Progenitor cell of endocrine pancreas (in vitro differentiated cells): ENCODE measurements at regions not wholly inside any gene's neighbourhood (a gene's known extent, or its start where the extent isn't known, plus 50 kb on each side); places are given as distances from the start of the nearest gene placed in this dataset.
"Not testable (repeated sequence)": the region's sequence is repeated elsewhere in the genome, so short reads cannot be mapped to it uniquely, and the experiment has no call there.

Experiments
- DNase-seq: peaks from one replicate; pipeline ENCODE4 v3.0.0; 2021; ENCODE audit warnings: low spot score; ENCODE audit not compliant: unreplicated experiment
- H3K27ac Mint-ChIP-seq: 2 replicates; pipeline ENCODE4 v1.8.0; 2021; ENCODE audit warnings: mild to moderate bottlenecking, moderate library complexity, mixed read lengths
- H3K27me3 Mint-ChIP-seq: 2 replicates; pipeline ENCODE4 v1.8.0; 2021; ENCODE audit warnings: mixed read lengths
- H3K36me3 Mint-ChIP-seq: 2 replicates; pipeline ENCODE4 v1.8.0; 2022; ENCODE audit warnings: mixed read lengths; ENCODE audit not compliant: insufficient read depth
- H3K4me1 Mint-ChIP-seq: 2 replicates; pipeline ENCODE4 v1.8.0; 2021; ENCODE audit warnings: low read depth, mixed read lengths
- H3K4me3 Mint-ChIP-seq: 2 replicates; pipeline ENCODE4 v1.8.0; 2021; ENCODE audit warnings: low read depth, mild to moderate bottlenecking, moderate library complexity, mixed read lengths
- H3K9me3 Mint-ChIP-seq: 2 replicates; pipeline ENCODE4 v1.8.0; 2021; ENCODE audit warnings: low read depth, mixed read lengths
- TF ChIP-seq, protein P1 (sequence below): fragments of 200-600 bp; sonication (generic); IDR thresholded peaks from one replicate; pipeline ENCODE4 v1.5.0; 2021; ENCODE audit warnings: antibody characterized with exemption, mild to moderate bottlenecking; ENCODE audit not compliant: unreplicated experiment

- H3K4me1 Mint-ChIP-seq: peaks cover 6% of the 10 kb centered on the region
- TF ChIP-seq, protein P1, sequence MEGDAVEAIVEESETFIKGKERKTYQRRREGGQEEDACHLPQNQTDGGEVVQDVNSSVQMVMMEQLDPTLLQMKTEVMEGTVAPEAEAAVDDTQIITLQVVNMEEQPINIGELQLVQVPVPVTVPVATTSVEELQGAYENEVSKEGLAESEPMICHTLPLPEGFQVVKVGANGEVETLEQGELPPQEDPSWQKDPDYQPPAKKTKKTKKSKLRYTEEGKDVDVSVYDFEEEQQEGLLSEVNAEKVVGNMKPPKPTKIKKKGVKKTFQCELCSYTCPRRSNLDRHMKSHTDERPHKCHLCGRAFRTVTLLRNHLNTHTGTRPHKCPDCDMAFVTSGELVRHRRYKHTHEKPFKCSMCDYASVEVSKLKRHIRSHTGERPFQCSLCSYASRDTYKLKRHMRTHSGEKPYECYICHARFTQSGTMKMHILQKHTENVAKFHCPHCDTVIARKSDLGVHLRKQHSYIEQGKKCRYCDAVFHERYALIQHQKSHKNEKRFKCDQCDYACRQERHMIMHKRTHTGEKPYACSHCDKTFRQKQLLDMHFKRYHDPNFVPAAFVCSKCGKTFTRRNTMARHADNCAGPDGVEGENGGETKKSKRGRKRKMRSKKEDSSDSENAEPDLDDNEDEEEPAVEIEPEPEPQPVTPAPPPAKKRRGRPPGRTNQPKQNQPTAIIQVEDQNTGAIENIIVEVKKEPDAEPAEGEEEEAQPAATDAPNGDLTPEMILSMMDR: no peak
- no peaks in the 10 kb centered on the region for H3K36me3 Mint-ChIP-seq
- no peak for DNase-seq
- H3K4me3 Mint-ChIP-seq: no peak overlapping the region
- H3K9me3 Mint-ChIP-seq: no peaks in the 10 kb centered on the region
- no peak overlapping the region for H3K27ac Mint-ChIP-seq
- no peaks in the 10 kb centered on the region for H3K27me3 Mint-ChIP-seq
Measured at GRCh38 chr5:40227366-40227765, 452.3 kb upstream of the PTGER4 start.

- TF ChIP-seq, protein P1: no peak
- H3K27me3 Mint-ChIP-seq: no peaks in the 10 kb centered on the region
- H3K27ac Mint-ChIP-seq: no peak overlapping the region
- H3K9me3 Mint-ChIP-seq: no peaks in the 10 kb centered on the region
- H3K4me3 Mint-ChIP-seq: no peak overlapping the region
- no peak for DNase-seq
- peaks cover 6% of the 10 kb centered on the region for H3K4me1 Mint-ChIP-seq
- no peaks in the 10 kb centered on the region for H3K36me3 Mint-ChIP-seq
Measured at GRCh38 chr5:40226906-40227305, 452.8 kb upstream of the PTGER4 start.

DNA sequence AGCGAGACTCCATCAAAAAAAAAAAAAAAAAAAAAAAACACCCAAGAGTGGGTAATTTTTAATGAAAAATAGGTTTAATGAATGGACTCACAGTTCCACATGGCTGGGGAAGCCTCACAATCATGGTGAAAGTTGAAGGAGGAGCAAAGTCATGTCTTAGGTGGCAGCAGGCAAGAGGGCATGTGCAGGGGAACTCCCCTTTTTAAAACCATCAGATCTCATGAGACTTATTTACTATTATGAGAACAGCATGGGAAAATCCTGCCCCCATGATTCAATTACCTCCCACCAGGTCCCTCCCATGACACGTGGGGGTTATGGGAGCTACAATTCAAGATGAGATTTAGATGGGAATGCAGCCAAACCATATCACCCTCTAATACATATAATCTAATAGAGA, 454.6 kb upstream of the PTGER4 start:
- H3K9me3 Mint-ChIP-seq, DNase-seq, H3K27ac Mint-ChIP-seq, H3K36me3 Mint-ChIP-seq, H3K4me1 Mint-ChIP-seq, H3K27me3 Mint-ChIP-seq, H3K4me3 Mint-ChIP-seq: not testable (repeated sequence)

DNA sequence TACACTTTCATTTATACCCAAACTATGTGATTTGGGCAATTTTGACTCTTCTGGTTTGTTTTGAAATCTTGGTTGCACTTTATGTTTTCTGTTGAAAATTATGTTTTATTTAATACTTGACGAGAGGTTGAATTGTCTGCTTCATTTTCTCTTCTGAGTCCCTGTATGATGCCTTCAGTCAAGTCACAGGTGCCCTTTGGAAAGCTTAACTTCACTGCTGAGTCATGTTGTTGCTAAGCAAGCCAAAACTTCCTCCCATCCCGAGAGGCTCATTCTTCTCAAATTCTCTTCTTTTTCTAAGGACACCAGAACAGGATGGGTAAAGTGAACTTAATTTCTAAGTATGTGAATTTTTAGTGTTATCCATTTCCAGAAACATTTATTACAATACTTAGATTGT, 455.3 kb upstream of the PTGER4 start:
- no peaks in the 10 kb centered on the region for H3K36me3 Mint-ChIP-seq
- DNase-seq: no peak
- TF ChIP-seq, protein P1: no peak
- H3K9me3 Mint-ChIP-seq: no peaks in the 10 kb centered on the region
- H3K27ac Mint-ChIP-seq: no peak overlapping the region
- no peak overlapping the region for H3K4me3 Mint-ChIP-seq
- H3K4me1 Mint-ChIP-seq: peaks cover 4% of the 10 kb centered on the region
- no peaks in the 10 kb centered on the region for H3K27me3 Mint-ChIP-seq

DNA sequence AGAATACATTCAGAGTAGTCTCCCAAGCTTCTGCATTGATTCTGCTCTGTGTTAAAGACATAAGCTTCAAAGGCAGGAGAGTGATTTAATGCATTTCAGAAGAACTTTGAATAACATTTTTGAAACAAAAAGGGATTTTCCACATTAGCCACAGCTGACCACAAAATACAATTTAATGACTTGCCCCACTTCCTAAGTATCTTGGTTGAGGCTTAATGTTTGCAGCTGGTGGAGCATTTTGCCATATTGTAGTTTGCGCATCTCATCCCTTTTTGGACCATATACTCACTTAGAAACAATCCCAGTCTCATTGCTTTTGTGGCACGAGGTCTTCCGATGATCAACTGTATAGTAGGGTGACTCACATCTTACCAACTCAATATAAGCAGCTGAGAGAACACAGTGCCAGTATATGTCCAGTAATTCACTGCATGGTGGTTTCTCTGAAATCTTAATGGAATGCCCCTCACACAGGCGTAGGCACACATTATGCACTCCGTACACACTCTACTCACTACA, 455.8 kb upstream of the PTGER4 start:
- no peaks in the 10 kb centered on the region for H3K9me3 Mint-ChIP-seq
- H3K27ac Mint-ChIP-seq: no peak overlapping the region
- peaks cover under 1% of the 10 kb centered on the region for H3K4me1 Mint-ChIP-seq
- TF ChIP-seq, protein P1: no peak
- no peaks in the 10 kb centered on the region for H3K27me3 Mint-ChIP-seq
- DNase-seq: no peak
- H3K4me3 Mint-ChIP-seq: no peak overlapping the region
- no peaks in the 10 kb centered on the region for H3K36me3 Mint-ChIP-seq

GRCh38 chr5:40221796-40222195, 457.9 kb upstream of the PTGER4 start:
- TF ChIP-seq, protein P1: no peak

More at GRCh38 chr5:40221796-40222195, 457.9 kb upstream of the PTGER4 start:
- no peaks in the 10 kb centered on the region for H3K36me3 Mint-ChIP-seq
- H3K27ac Mint-ChIP-seq: no peak overlapping the region
- H3K9me3 Mint-ChIP-seq: peaks cover 9% of the 10 kb centered on the region
- H3K4me3 Mint-ChIP-seq: no peak overlapping the region
- no peak for DNase-seq
- no peaks in the 10 kb centered on the region for H3K4me1 Mint-ChIP-seq
- H3K27me3 Mint-ChIP-seq: no peaks in the 10 kb centered on the region
